PC-9 (cell line): ENCODE measurements at regions not wholly inside any gene's neighbourhood (a gene's known extent, or its start where the extent isn't known, plus 50 kb on each side); places are given as distances from the start of the nearest gene placed in this dataset.

ENCODE experiments used
- BruUV-seq: library from RNA; stranded (reverse); fragments of 400-500 nt; replicated peaks from 2 replicates; lab custom pipeline; 2021; lab: Mats Ljungman, UMichigan
- CTCF ChIA-PET: fragments of 300-600 bp; sonication (Branson Sonifier 250); formaldehyde crosslinking; loops from one replicate; lab custom pipeline; 2022; ENCODE audit warnings: antibody characterized with exemption; lab: Charles Lee
- POLR2A ChIA-PET: fragments of 300-600 bp; sonication (Branson Sonifier 250); formaldehyde crosslinking; loops from one replicate; lab custom pipeline; 2022; ENCODE audit warnings: antibody characterized with exemption; ENCODE audit not compliant: unreplicated experiment; lab: Charles Lee
- DNase-seq, 2 experiments: peaks; one replicate each; pipeline versions ENCODE4 v3.0.0 to v3.0.0-alpha.2; 2015 to 2022; ENCODE audit warnings: mixed read lengths in 1 of 2
- H2AFZ ChIP-seq: fragments of 200-600 bp; sonication (generic); 2 replicates; pipeline ENCODE4 v1.8.1; 2017; ENCODE audit warnings: antibody characterized with exemption
- H3F3A ChIP-seq: fragments of 200-600 bp; sonication (generic); 2 replicates; pipeline ENCODE4 v1.8.1; 2017; ENCODE audit warnings: antibody characterized with exemption, mild to moderate bottlenecking, low read depth; ENCODE audit not compliant: insufficient read depth
- H3K27ac ChIP-seq: fragments of 200-600 bp; sonication (generic); 2 replicates; pipeline ENCODE4 v1.6.1; 2016; ENCODE audit warnings: mixed run types
- H3K27me3 ChIP-seq: fragments of 200-600 bp; sonication (generic); 2 replicates; pipeline ENCODE4 v1.6.1; 2016; ENCODE audit warnings: low read depth, mixed run types; ENCODE audit not compliant: insufficient read depth
- H3K36me3 ChIP-seq: fragments of 200-600 bp; sonication (generic); 2 replicates; pipeline ENCODE4 v1.6.1; 2016; ENCODE audit warnings: low read depth, mixed run types
- H3K4me1 ChIP-seq: fragments of 200-600 bp; sonication (generic); replicated peaks from 2 replicates; pipeline ENCODE4 v1.6.1; 2016; ENCODE audit warnings: mixed run types; ENCODE audit not compliant: insufficient read depth
- H3K4me2 ChIP-seq: fragments of 200-600 bp; sonication (generic); 2 replicates; pipeline ENCODE4 v1.6.1; 2017; ENCODE audit warnings: mixed run types
- H3K4me3 ChIP-seq: fragments of 200-600 bp; sonication (generic); 2 replicates; pipeline ENCODE4 v1.6.1; 2016; ENCODE audit warnings: mixed run types
- H3K79me2 ChIP-seq: fragments of 200-600 bp; sonication (generic); 2 replicates; pipeline ENCODE4 v1.6.1; 2017; ENCODE audit warnings: low read depth, mixed run types
- H3K9me2 ChIP-seq: fragments of 200-600 bp; sonication (generic); 2 replicates; pipeline ENCODE4 v1.8.1; 2017; ENCODE audit warnings: mild to moderate bottlenecking; ENCODE audit not compliant: insufficient read depth
- H3K9me3 ChIP-seq: fragments of 200-600 bp; sonication (generic); 2 replicates; pipeline ENCODE4 v1.8.1; 2016; ENCODE audit warnings: low read depth; ENCODE audit not compliant: insufficient read depth
- H4K20me1 ChIP-seq: fragments of 200-600 bp; sonication (generic); 2 replicates; pipeline ENCODE4 v1.8.1; 2017; ENCODE audit not compliant: insufficient read depth
- CTCF ChIP-seq: fragments of 200-600 bp; sonication (generic); conservative IDR thresholded peaks from 2 replicates; pipeline ENCODE4 v1.6.1; 2017; ENCODE audit warnings: mixed run types, antibody characterized with exemption, mild to moderate bottlenecking, moderate library complexity
- EZH2 ChIP-seq: fragments of 200-600 bp; sonication (generic); IDR thresholded peaks from 2 replicates; pipeline ENCODE4 v1.8.0; 2017; ENCODE audit warnings: antibody characterized with exemption, low read depth
- intact Hi-C: fragments of 100-400 bp; cut with micrococcal nuclease; formaldehyde crosslinking; loops from one replicate; pipeline ENCODE4 v1.10.0; 2022; ENCODE audit not compliant: unreplicated experiment

DNA sequence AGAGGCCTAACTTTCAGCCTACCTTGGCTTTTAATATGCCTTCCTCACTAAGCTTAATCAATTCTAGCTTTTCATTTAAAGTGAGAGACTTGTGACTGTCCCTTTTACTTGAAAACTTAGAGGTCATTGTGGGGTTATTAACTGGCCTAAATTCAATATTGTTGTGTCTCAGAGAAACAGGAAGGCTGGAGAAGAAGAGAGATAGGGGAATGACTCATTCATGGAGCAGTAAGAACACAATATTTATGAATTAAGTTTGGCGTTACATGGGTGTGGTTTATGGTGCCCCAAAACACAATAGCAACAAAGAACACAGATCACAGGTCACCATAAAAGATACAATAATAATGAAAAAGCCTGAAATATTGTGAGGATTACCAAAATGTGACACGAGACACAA lies 612.1 kb downstream of the TBC1D4 start:
- no peaks in the 10 kb centered on the region for H3K4me1 ChIP-seq
- BruUV-seq: no TSS peak
- no peaks in the 10 kb centered on the region; the same call in 1 of the 2 replicates for H3K9me2 ChIP-seq
- ChIA-PET POLR2A (no interaction called here), CTCF (no interaction called here)
- no peaks in the 10 kb centered on the region for H3K27me3 ChIP-seq
- H3K4me2 ChIP-seq: no peak overlapping the region
- no peaks in the 10 kb centered on the region for H3K9me3 ChIP-seq
- intact Hi-C loops: no loop called here
- no peak overlapping the region for H2AFZ ChIP-seq
- no peaks in the 10 kb centered on the region for H3K79me2 ChIP-seq
- no peaks in the 10 kb centered on the region for H3F3A ChIP-seq
- no peaks in the 10 kb centered on the region for H3K36me3 ChIP-seq
- H4K20me1 ChIP-seq: no peaks in the 10 kb centered on the region
- DNase-seq: no peak
- H3K27ac ChIP-seq: no peak overlapping the region
- H3K4me3 ChIP-seq: no peak overlapping the region
- TF ChIP-seq CTCF: no peak
- TF ChIP-seq EZH2: no peak

GRCh38 chr13:74868049-74868448 lies 613.9 kb downstream of the TBC1D4 start:
- Histone ChIP-seq H3K36me3 (no peaks in the 10 kb centered on the region), H3K27me3 (no peaks in the 10 kb centered on the region), H3K9me2 (no peaks in the 10 kb centered on the region; the same call in 1 of the 2 replicates), H3K79me2 (no peaks in the 10 kb centered on the region), H2AFZ (no peak overlapping the region), H3K4me2 (no peak overlapping the region), H3K4me1 (no peaks in the 10 kb centered on the region), H3K9me3 (no peaks in the 10 kb centered on the region), H3K27ac (no peak overlapping the region), H4K20me1 (no peaks in the 10 kb centered on the region), H3K4me3 (no peak overlapping the region), H3F3A (no peaks in the 10 kb centered on the region)
- TF ChIP-seq CTCF (no peak), EZH2 (no peak)
- POLR2A ChIA-PET: no interaction called here
- no peak for DNase-seq
- CTCF ChIA-PET: no interaction called here
- no TSS peak for BruUV-seq
- intact Hi-C loops: no loop called here

DNA sequence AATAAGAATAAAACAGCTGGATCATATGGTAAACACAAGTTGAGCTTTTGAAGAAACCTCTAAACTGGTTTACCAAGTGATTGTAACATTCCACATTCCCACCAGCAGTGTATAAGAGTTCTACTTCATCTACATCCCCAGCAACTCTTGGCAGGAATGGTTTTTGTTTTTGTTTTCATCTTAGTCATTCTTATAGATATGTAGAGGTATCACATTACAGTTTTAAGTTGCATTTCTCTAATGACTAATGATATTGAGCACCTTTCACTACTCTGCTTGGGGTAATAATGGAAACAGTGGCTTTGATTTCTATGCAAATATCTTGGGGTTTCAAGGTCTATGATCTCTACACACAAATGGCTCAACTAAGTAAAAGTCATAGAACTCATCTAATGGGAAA lies 614.5 kb downstream of the TBC1D4 start:
- no peak overlapping the region for H2AFZ ChIP-seq
- H3K4me1 ChIP-seq: no peaks in the 10 kb centered on the region
- no peak overlapping the region for H3K4me3 ChIP-seq
- CTCF ChIA-PET: no interaction called here
- TF ChIP-seq EZH2 (no peak), CTCF (no peak)
- H3F3A ChIP-seq: no peaks in the 10 kb centered on the region
- POLR2A ChIA-PET: no interaction called here
- no peak for DNase-seq
- H3K4me2 ChIP-seq: no peak overlapping the region
- H3K79me2 ChIP-seq: no peaks in the 10 kb centered on the region
- H3K27me3 ChIP-seq: no peaks in the 10 kb centered on the region
- BruUV-seq: no TSS peak
- no peaks in the 10 kb centered on the region; the same call in 1 of the 2 replicates for H3K9me2 ChIP-seq
- intact Hi-C loops: no loop called here
- H3K36me3 ChIP-seq: no peaks in the 10 kb centered on the region
- no peak overlapping the region for H3K27ac ChIP-seq
- no peaks in the 10 kb centered on the region for H3K9me3 ChIP-seq
- no peaks in the 10 kb centered on the region for H4K20me1 ChIP-seq
